ENCODE measurements at regions not wholly inside any gene's neighbourhood (a gene's known extent, or its start where the extent isn't known, plus 50 kb on each side); places are given as distances from the start of the nearest gene placed in this dataset.

- Histone ChIP-seq H3K27ac (ENCODE audit: low read depth, low read length) (no peak overlapping the region), H3K4me1 (ENCODE audit: control insufficient read depth, low read depth, low read length) (no peaks in the 10 kb centered on the region), H3K79me1 (ENCODE audit: low read length) (no peaks in the 10 kb centered on the region), H2BK15ac (replicated peaks; ENCODE audit: low read depth) (no peak overlapping the region), H3K18ac (ENCODE audit: low read length) (no peak overlapping the region), H2BK120ac (ENCODE audit: low read depth, low read length) (no peak overlapping the region), H4K8ac (ENCODE audit: low read depth, low read length) (no peak overlapping the region), H3K4me2 (ENCODE audit: low read length) (no peak overlapping the region), H4K5ac (ENCODE audit: low read length) (no peak overlapping the region), H3K9ac (ENCODE audit: low read length) (no peak overlapping the region), H3K4ac (ENCODE audit: low read depth, low read length) (no peak overlapping the region), H3K27me3 (ENCODE audit: insufficient read depth, low read length, poor library complexity) (no peaks in the 10 kb centered on the region), H3K4me3 (ENCODE audit: low read length) (no peak overlapping the region), H3K36me3 (ENCODE audit: control insufficient read depth, insufficient read depth, low read length) (no peaks in the 10 kb centered on the region), H3K56ac (ENCODE audit: low read length) (no peak overlapping the region), H2BK5ac (ENCODE audit: low read length) (no peak overlapping the region), H3K23ac (ENCODE audit: low read length) (no peak overlapping the region), H2AK5ac (ENCODE audit: low read length) (no peak overlapping the region), H3K79me2 (ENCODE audit: control insufficient read depth, insufficient read depth, low read length) (no peaks in the 10 kb centered on the region)
- no peak for DNase-seq
- no CpG with 5 or more reads among the region's 4 CpGs for WGBS (ENCODE audit: extremely low coverage, insufficient coverage, low lambda C conversion rate)
These were observed 89.6 kb upstream of the HNRNPU start for GRCh38 chr1:244953901-244954300.

- no CpG with 5 or more reads among the region's 8 CpGs for WGBS (ENCODE audit: extremely low coverage, insufficient coverage, low lambda C conversion rate)
- Histone ChIP-seq H3K23ac (ENCODE audit: low read length) (no peak overlapping the region), H3K4me3 (ENCODE audit: low read length) (no peak overlapping the region), H3K36me3 (ENCODE audit: control insufficient read depth, insufficient read depth, low read length) (no peaks in the 10 kb centered on the region), H4K5ac (ENCODE audit: low read length) (no peak overlapping the region), H2BK120ac (ENCODE audit: low read depth, low read length) (no peak overlapping the region), H2AK5ac (ENCODE audit: low read length) (no peak overlapping the region), H2BK15ac (replicated peaks; ENCODE audit: low read depth) (no peak overlapping the region), H4K8ac (ENCODE audit: low read depth, low read length) (no peak overlapping the region), H3K4me1 (ENCODE audit: control insufficient read depth, low read depth, low read length) (no peaks in the 10 kb centered on the region), H3K56ac (ENCODE audit: low read length) (no peak overlapping the region), H3K79me2 (ENCODE audit: control insufficient read depth, insufficient read depth, low read length) (no peaks in the 10 kb centered on the region), H3K4me2 (ENCODE audit: low read length) (no peak overlapping the region), H3K18ac (ENCODE audit: low read length) (no peak overlapping the region), H3K27ac (ENCODE audit: low read depth, low read length) (no peak overlapping the region), H2BK5ac (ENCODE audit: low read length) (no peak overlapping the region), H3K27me3 (ENCODE audit: insufficient read depth, low read length, poor library complexity) (no peaks in the 10 kb centered on the region), H3K9ac (ENCODE audit: low read length) (no peak overlapping the region), H3K4ac (ENCODE audit: low read depth, low read length) (no peak overlapping the region), H3K79me1 (ENCODE audit: low read length) (no peaks in the 10 kb centered on the region)
- DNase-seq, result no peak
These were observed 88.6 kb upstream of the HNRNPU start for GRCh38 chr1:244952940-244953339.

- no peak overlapping the region for H2BK15ac ChIP-seq (replicated peaks; ENCODE audit: low read depth)
- no peak overlapping the region for H4K5ac ChIP-seq (ENCODE audit: low read length)
- H3K79me1 ChIP-seq (ENCODE audit: low read length), result no peaks in the 10 kb centered on the region
- H3K4me2 ChIP-seq (ENCODE audit: low read length), result no peak overlapping the region
- no peak overlapping the region for H3K18ac ChIP-seq (ENCODE audit: low read length)
- no peak for DNase-seq
- H3K9ac ChIP-seq (ENCODE audit: low read length), result no peak overlapping the region
- H2BK120ac ChIP-seq (ENCODE audit: low read depth, low read length), result no peak overlapping the region
- H3K79me2 ChIP-seq (ENCODE audit: control insufficient read depth, insufficient read depth, low read length), result no peaks in the 10 kb centered on the region
- no peak overlapping the region for H2BK5ac ChIP-seq (ENCODE audit: low read length)
- no peaks in the 10 kb centered on the region for H3K27me3 ChIP-seq (ENCODE audit: insufficient read depth, low read length, poor library complexity)
- no peak overlapping the region for H3K27ac ChIP-seq (ENCODE audit: low read depth, low read length)
- H3K4ac ChIP-seq (ENCODE audit: low read depth, low read length), result no peak overlapping the region
- no peak overlapping the region for H3K4me3 ChIP-seq (ENCODE audit: low read length)
- no peaks in the 10 kb centered on the region for H3K4me1 ChIP-seq (ENCODE audit: control insufficient read depth, low read depth, low read length)
- no peak overlapping the region for H3K56ac ChIP-seq (ENCODE audit: low read length)
- no peak overlapping the region for H2AK5ac ChIP-seq (ENCODE audit: low read length)
- H3K23ac ChIP-seq (ENCODE audit: low read length), result no peak overlapping the region
- no peak overlapping the region for H4K8ac ChIP-seq (ENCODE audit: low read depth, low read length)
- no CpG with 5 or more reads among the region's 5 CpGs for WGBS (ENCODE audit: extremely low coverage, insufficient coverage, low lambda C conversion rate)
- H3K36me3 ChIP-seq (ENCODE audit: control insufficient read depth, insufficient read depth, low read length), result no peaks in the 10 kb centered on the region
These were observed 88.1 kb upstream of the HNRNPU start for GRCh38 chr1:244952280-244952933.

DNA sequence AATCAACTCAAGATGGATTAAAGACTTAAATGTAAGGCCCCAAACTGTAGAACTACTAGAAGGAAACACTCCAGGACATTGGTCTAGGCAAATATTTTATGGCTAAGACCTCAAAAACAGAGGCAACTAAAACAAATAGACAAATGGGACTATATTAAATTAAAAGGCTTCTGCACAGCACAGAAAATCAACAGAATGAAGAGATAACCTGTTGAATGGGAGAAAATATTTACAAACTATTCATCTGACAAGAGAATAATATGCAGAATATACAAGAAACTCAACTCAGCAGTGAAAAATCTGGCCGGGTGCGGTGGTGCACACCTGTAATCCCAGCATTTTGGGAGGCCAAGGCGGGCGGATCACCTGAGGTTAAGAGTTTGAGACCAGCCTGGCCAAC lies 84.1 kb upstream of the HNRNPU start:
- Histone ChIP-seq H3K56ac (ENCODE audit: low read length) (no peak overlapping the region), H3K79me1 (ENCODE audit: low read length) (no peaks in the 10 kb centered on the region), H3K27me3 (ENCODE audit: insufficient read depth, low read length, poor library complexity) (no peaks in the 10 kb centered on the region), H3K4me1 (ENCODE audit: control insufficient read depth, low read depth, low read length) (no peaks in the 10 kb centered on the region), H3K4me2 (ENCODE audit: low read length) (no peak overlapping the region), H3K27ac (ENCODE audit: low read depth, low read length) (no peak overlapping the region), H3K4me3 (ENCODE audit: low read length) (no peak overlapping the region), H3K23ac (ENCODE audit: low read length) (no peak overlapping the region), H4K8ac (ENCODE audit: low read depth, low read length) (no peak overlapping the region), H2BK15ac (replicated peaks; ENCODE audit: low read depth) (no peak overlapping the region), H3K18ac (ENCODE audit: low read length) (no peak overlapping the region), H3K4ac (ENCODE audit: low read depth, low read length) (no peak overlapping the region), H3K79me2 (ENCODE audit: control insufficient read depth, insufficient read depth, low read length) (no peaks in the 10 kb centered on the region), H3K9ac (ENCODE audit: low read length) (no peak overlapping the region), H2AK5ac (ENCODE audit: low read length) (no peak overlapping the region), H2BK120ac (ENCODE audit: low read depth, low read length) (no peak overlapping the region), H3K36me3 (ENCODE audit: control insufficient read depth, insufficient read depth, low read length) (no peaks in the 10 kb centered on the region), H4K5ac (ENCODE audit: low read length) (no peak overlapping the region), H2BK5ac (ENCODE audit: low read length) (no peak overlapping the region)
- WGBS (ENCODE audit: extremely low coverage, insufficient coverage, low lambda C conversion rate), result no CpG with 5 or more reads among the region's 4 CpGs
- DNase-seq, result no peak

GRCh38 chr1:244945109-244945671 lies 80.8 kb upstream of the HNRNPU start:
- WGBS (ENCODE audit: extremely low coverage, insufficient coverage, low lambda C conversion rate), result no CpG with 5 or more reads among the region's 3 CpGs
- no peak overlapping the region for H3K23ac ChIP-seq (ENCODE audit: low read length)
- no peak overlapping the region for H2BK5ac ChIP-seq (ENCODE audit: low read length)
- H3K56ac ChIP-seq (ENCODE audit: low read length), result no peak overlapping the region
- H3K4me2 ChIP-seq (ENCODE audit: low read length), result no peak overlapping the region
- no peak overlapping the region for H3K4me3 ChIP-seq (ENCODE audit: low read length)
- H3K4me1 ChIP-seq (ENCODE audit: control insufficient read depth, low read depth, low read length), result no peaks in the 10 kb centered on the region
- no peak overlapping the region for H3K9ac ChIP-seq (ENCODE audit: low read length)
- H3K27ac ChIP-seq (ENCODE audit: low read depth, low read length), result no peak overlapping the region
- DNase-seq, result no peak
- H2BK15ac ChIP-seq (replicated peaks; ENCODE audit: low read depth), result no peak overlapping the region
- H3K18ac ChIP-seq (ENCODE audit: low read length), result no peak overlapping the region
- no peak overlapping the region for H4K8ac ChIP-seq (ENCODE audit: low read depth, low read length)
- H3K79me1 ChIP-seq (ENCODE audit: low read length), result no peaks in the 10 kb centered on the region
- H3K36me3 ChIP-seq (ENCODE audit: control insufficient read depth, insufficient read depth, low read length), result no peaks in the 10 kb centered on the region
- no peak overlapping the region for H2AK5ac ChIP-seq (ENCODE audit: low read length)
- H2BK120ac ChIP-seq (ENCODE audit: low read depth, low read length), result no peak overlapping the region
- H3K4ac ChIP-seq (ENCODE audit: low read depth, low read length), result no peak overlapping the region
- H3K79me2 ChIP-seq (ENCODE audit: control insufficient read depth, insufficient read depth, low read length), result no peaks in the 10 kb centered on the region
- H3K27me3 ChIP-seq (ENCODE audit: insufficient read depth, low read length, poor library complexity), result no peaks in the 10 kb centered on the region
- no peak overlapping the region for H4K5ac ChIP-seq (ENCODE audit: low read length)

GRCh38 chr1:244941121-244941520 lies 76.8 kb upstream of the HNRNPU start:
- Histone ChIP-seq H3K36me3 (ENCODE audit: control insufficient read depth, insufficient read depth, low read length) (no peaks in the 10 kb centered on the region), H3K4me1 (ENCODE audit: control insufficient read depth, low read depth, low read length) (no peaks in the 10 kb centered on the region), H3K56ac (ENCODE audit: low read length) (no peak overlapping the region), H3K27ac (ENCODE audit: low read depth, low read length) (no peak overlapping the region), H2BK5ac (ENCODE audit: low read length) (no peak overlapping the region), H2BK15ac (replicated peaks; ENCODE audit: low read depth) (no peak overlapping the region), H3K18ac (ENCODE audit: low read length) (no peak overlapping the region), H3K4ac (ENCODE audit: low read depth, low read length) (no peak overlapping the region), H3K27me3 (ENCODE audit: insufficient read depth, low read length, poor library complexity) (no peaks in the 10 kb centered on the region), H2AK5ac (ENCODE audit: low read length) (no peak overlapping the region), H3K4me2 (ENCODE audit: low read length) (no peak overlapping the region), H3K79me1 (ENCODE audit: low read length) (no peaks in the 10 kb centered on the region), H2BK120ac (ENCODE audit: low read depth, low read length) (no peak overlapping the region), H4K8ac (ENCODE audit: low read depth, low read length) (no peak overlapping the region), H3K4me3 (ENCODE audit: low read length) (no peak overlapping the region), H4K5ac (ENCODE audit: low read length) (no peak overlapping the region), H3K23ac (ENCODE audit: low read length) (no peak overlapping the region), H3K79me2 (ENCODE audit: control insufficient read depth, insufficient read depth, low read length) (no peaks in the 10 kb centered on the region), H3K9ac (ENCODE audit: low read length) (no peak overlapping the region)
- no peak for DNase-seq
- no CpG with 5 or more reads among the region's 13 CpGs for WGBS (ENCODE audit: extremely low coverage, insufficient coverage, low lambda C conversion rate)

Data from mesendoderm (in vitro differentiated cells).